PC-9 (cell line): ENCODE measurements at regions not wholly inside any gene's neighbourhood (a gene's known extent, or its start where the extent isn't known, plus 50 kb on each side); places are given as distances from the start of the nearest gene placed in this dataset.
"Not testable (repeated sequence)": the region's sequence is repeated elsewhere in the genome, so short reads cannot be mapped to it uniquely, and the experiment has no call there.

Experiments
- BruUV-seq: library from RNA; stranded (reverse); fragments of 400-500 nt; replicated peaks from 2 replicates; lab custom pipeline; 2021; lab: Mats Ljungman, UMichigan
- CTCF ChIA-PET: fragments of 300-600 bp; sonication (Branson Sonifier 250); formaldehyde crosslinking; loops from one replicate; lab custom pipeline; 2022; ENCODE audit warnings: antibody characterized with exemption; lab: Charles Lee
- POLR2A ChIA-PET: fragments of 300-600 bp; sonication (Branson Sonifier 250); formaldehyde crosslinking; loops from one replicate; lab custom pipeline; 2022; ENCODE audit warnings: antibody characterized with exemption; ENCODE audit not compliant: unreplicated experiment; lab: Charles Lee
- DNase-seq, 2 experiments: peaks; one replicate each; pipeline versions ENCODE4 v3.0.0 to v3.0.0-alpha.2; 2015 to 2022; ENCODE audit warnings: mixed read lengths in 1 of 2
- H2AFZ ChIP-seq: fragments of 200-600 bp; sonication (generic); 2 replicates; pipeline ENCODE4 v1.8.1; 2017; ENCODE audit warnings: antibody characterized with exemption
- H3F3A ChIP-seq: fragments of 200-600 bp; sonication (generic); 2 replicates; pipeline ENCODE4 v1.8.1; 2017; ENCODE audit warnings: antibody characterized with exemption, mild to moderate bottlenecking, low read depth; ENCODE audit not compliant: insufficient read depth
- H3K27ac ChIP-seq: fragments of 200-600 bp; sonication (generic); 2 replicates; pipeline ENCODE4 v1.6.1; 2016; ENCODE audit warnings: mixed run types
- H3K27me3 ChIP-seq: fragments of 200-600 bp; sonication (generic); 2 replicates; pipeline ENCODE4 v1.6.1; 2016; ENCODE audit warnings: low read depth, mixed run types; ENCODE audit not compliant: insufficient read depth
- H3K36me3 ChIP-seq: fragments of 200-600 bp; sonication (generic); 2 replicates; pipeline ENCODE4 v1.6.1; 2016; ENCODE audit warnings: low read depth, mixed run types
- H3K4me1 ChIP-seq: fragments of 200-600 bp; sonication (generic); replicated peaks from 2 replicates; pipeline ENCODE4 v1.6.1; 2016; ENCODE audit warnings: mixed run types; ENCODE audit not compliant: insufficient read depth
- H3K4me2 ChIP-seq: fragments of 200-600 bp; sonication (generic); 2 replicates; pipeline ENCODE4 v1.6.1; 2017; ENCODE audit warnings: mixed run types
- H3K4me3 ChIP-seq: fragments of 200-600 bp; sonication (generic); 2 replicates; pipeline ENCODE4 v1.6.1; 2016; ENCODE audit warnings: mixed run types
- H3K79me2 ChIP-seq: fragments of 200-600 bp; sonication (generic); 2 replicates; pipeline ENCODE4 v1.6.1; 2017; ENCODE audit warnings: low read depth, mixed run types
- H3K9me2 ChIP-seq: fragments of 200-600 bp; sonication (generic); 2 replicates; pipeline ENCODE4 v1.8.1; 2017; ENCODE audit warnings: mild to moderate bottlenecking; ENCODE audit not compliant: insufficient read depth
- H3K9me3 ChIP-seq: fragments of 200-600 bp; sonication (generic); 2 replicates; pipeline ENCODE4 v1.8.1; 2016; ENCODE audit warnings: low read depth; ENCODE audit not compliant: insufficient read depth
- H4K20me1 ChIP-seq: fragments of 200-600 bp; sonication (generic); 2 replicates; pipeline ENCODE4 v1.8.1; 2017; ENCODE audit not compliant: insufficient read depth
- CTCF ChIP-seq: fragments of 200-600 bp; sonication (generic); conservative IDR thresholded peaks from 2 replicates; pipeline ENCODE4 v1.6.1; 2017; ENCODE audit warnings: mixed run types, antibody characterized with exemption, mild to moderate bottlenecking, moderate library complexity
- EZH2 ChIP-seq: fragments of 200-600 bp; sonication (generic); IDR thresholded peaks from 2 replicates; pipeline ENCODE4 v1.8.0; 2017; ENCODE audit warnings: antibody characterized with exemption, low read depth
- intact Hi-C: fragments of 100-400 bp; cut with micrococcal nuclease; formaldehyde crosslinking; loops from one replicate; pipeline ENCODE4 v1.10.0; 2022; ENCODE audit not compliant: unreplicated experiment

GRCh38 chr9:22840641-22841040 lies 394.0 kb downstream of the DMRTA1 start:
- no peaks in the 10 kb centered on the region for H3K9me3 ChIP-seq
- no peak for DNase-seq
- no peak overlapping the region for H3K4me2 ChIP-seq
- H3F3A ChIP-seq, result no peaks in the 10 kb centered on the region
- H3K4me1 ChIP-seq, result no peaks in the 10 kb centered on the region
- no peak overlapping the region for H3K27ac ChIP-seq
- POLR2A ChIA-PET, result no interaction called here
- no peaks in the 10 kb centered on the region for H3K9me2 ChIP-seq
- TF ChIP-seq CTCF (no peak), EZH2 (no peak)
- CTCF ChIA-PET, result no interaction called here
- no peak overlapping the region for H3K4me3 ChIP-seq
- no peak overlapping the region for H2AFZ ChIP-seq
- no TSS peak for BruUV-seq
- H4K20me1 ChIP-seq, result no peaks in the 10 kb centered on the region
- no peaks in the 10 kb centered on the region for H3K27me3 ChIP-seq
- no peaks in the 10 kb centered on the region for H3K79me2 ChIP-seq
- H3K36me3 ChIP-seq, result no peaks in the 10 kb centered on the region
- intact Hi-C loops, result no loop called here

- H2AFZ ChIP-seq, H4K20me1 ChIP-seq, H3K79me2 ChIP-seq, BruUV-seq, H3K27ac ChIP-seq, POLR2A ChIA-PET, DNase-seq, H3F3A ChIP-seq, H3K4me2 ChIP-seq, intact Hi-C loops, H3K4me3 ChIP-seq, H3K4me1 ChIP-seq, H3K9me2 ChIP-seq, H3K27me3 ChIP-seq, H3K9me3 ChIP-seq, H3K36me3 ChIP-seq, CTCF ChIA-PET: not testable (repeated sequence)
Observed at GRCh38 chr9:22845243-22845642, 398.6 kb downstream of the DMRTA1 start.

- no peak for DNase-seq
- H3K27ac ChIP-seq, result no peak overlapping the region
- TF ChIP-seq EZH2, result no peak
- TF ChIP-seq CTCF, result no peak
- no peak overlapping the region for H3K4me2 ChIP-seq
- H3K9me2 ChIP-seq, result no peaks in the 10 kb centered on the region
- H3K4me3 ChIP-seq, result no peak overlapping the region
- no peaks in the 10 kb centered on the region for H3F3A ChIP-seq
- no peak overlapping the region for H2AFZ ChIP-seq
- CTCF ChIA-PET, result no interaction called here
- H3K79me2 ChIP-seq, result no peaks in the 10 kb centered on the region
- H3K27me3 ChIP-seq, result no peaks in the 10 kb centered on the region
- POLR2A ChIA-PET, result no interaction called here
- intact Hi-C loops, result no loop called here
- no peaks in the 10 kb centered on the region for H3K36me3 ChIP-seq
- no peaks in the 10 kb centered on the region for H3K9me3 ChIP-seq
- no peaks in the 10 kb centered on the region for H3K4me1 ChIP-seq
- H4K20me1 ChIP-seq, result no peaks in the 10 kb centered on the region
- BruUV-seq, result no TSS peak
Observed at GRCh38 chr9:22855980-22856379, 409.4 kb downstream of the DMRTA1 start.

- no peaks in the 10 kb centered on the region for H3K27me3 ChIP-seq
- no peaks in the 10 kb centered on the region for H3K9me2 ChIP-seq
- ChIA-PET POLR2A (no interaction called here), CTCF (no interaction called here)
- intact Hi-C loops, result no loop called here
- H3F3A ChIP-seq, result no peaks in the 10 kb centered on the region
- no peak overlapping the region for H3K4me2 ChIP-seq
- H4K20me1 ChIP-seq, result no peaks in the 10 kb centered on the region
- H3K4me1 ChIP-seq, result no peaks in the 10 kb centered on the region
- H3K4me3 ChIP-seq, result no peak overlapping the region
- H2AFZ ChIP-seq, result no peak overlapping the region
- no TSS peak for BruUV-seq
- no peaks in the 10 kb centered on the region for H3K36me3 ChIP-seq
- H3K79me2 ChIP-seq, result no peaks in the 10 kb centered on the region
- TF ChIP-seq EZH2 (no peak), CTCF (no peak)
- no peak for DNase-seq
- H3K9me3 ChIP-seq, result no peaks in the 10 kb centered on the region
- no peak overlapping the region for H3K27ac ChIP-seq
Observed at GRCh38 chr9:22857316-22857715, 410.7 kb downstream of the DMRTA1 start.
